HG02885 (cell line): ENCODE measurements at regions not wholly inside any gene's neighbourhood (a gene's known extent, or its start where the extent isn't known, plus 50 kb on each side); places are given as distances from the start of the nearest gene placed in this dataset.

Source experiments
- ATAC-seq: cut with Tn5 transposase; IDR thresholded peaks from one replicate; pipeline ENCODE4 v1.9.1; 2021; ENCODE audit warnings: mild to moderate bottlenecking; ENCODE audit not compliant: unreplicated experiment, poor library complexity

DNA sequence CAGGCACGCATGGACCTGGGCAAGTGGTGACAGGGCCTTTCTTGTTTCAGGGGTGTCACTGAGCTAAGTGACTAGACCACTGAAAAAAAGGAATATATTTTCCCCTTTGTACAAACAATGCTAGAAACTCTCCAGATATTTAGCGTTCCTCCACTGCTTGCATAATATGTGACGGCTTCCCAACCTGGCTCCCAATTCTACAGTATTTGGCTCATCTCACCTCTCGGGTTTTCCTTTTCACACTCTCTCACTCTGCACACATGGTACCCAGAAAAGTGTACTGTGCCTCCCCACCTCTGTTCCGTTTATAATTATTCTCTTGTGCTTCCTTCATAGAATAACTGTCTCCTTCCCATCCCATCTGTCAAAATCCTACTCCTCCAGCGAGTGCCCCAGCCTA is 140.5 kb upstream of the KLHL25 start:
- no peak for ATAC-seq

DNA sequence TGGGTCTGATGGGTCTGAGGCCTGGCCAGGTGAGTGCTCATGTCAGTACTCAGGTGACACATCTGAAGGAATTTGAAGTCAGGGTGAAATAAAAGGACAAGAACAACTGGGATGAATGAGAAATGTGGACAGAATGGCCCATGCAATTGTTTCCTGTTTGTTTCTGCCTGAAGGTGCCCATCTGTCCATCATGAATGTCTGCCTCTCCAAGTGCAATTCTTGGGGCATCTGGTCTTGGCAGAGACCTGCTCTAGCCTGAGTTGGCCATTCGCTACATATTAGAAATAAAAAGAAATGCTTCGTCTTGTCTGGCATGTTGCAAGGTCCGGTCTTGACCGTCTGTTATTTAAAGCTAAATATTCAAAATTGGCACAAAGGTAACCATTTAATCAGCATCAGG is 142.0 kb upstream of the AGBL1 start:
- no peak for ATAC-seq

DNA sequence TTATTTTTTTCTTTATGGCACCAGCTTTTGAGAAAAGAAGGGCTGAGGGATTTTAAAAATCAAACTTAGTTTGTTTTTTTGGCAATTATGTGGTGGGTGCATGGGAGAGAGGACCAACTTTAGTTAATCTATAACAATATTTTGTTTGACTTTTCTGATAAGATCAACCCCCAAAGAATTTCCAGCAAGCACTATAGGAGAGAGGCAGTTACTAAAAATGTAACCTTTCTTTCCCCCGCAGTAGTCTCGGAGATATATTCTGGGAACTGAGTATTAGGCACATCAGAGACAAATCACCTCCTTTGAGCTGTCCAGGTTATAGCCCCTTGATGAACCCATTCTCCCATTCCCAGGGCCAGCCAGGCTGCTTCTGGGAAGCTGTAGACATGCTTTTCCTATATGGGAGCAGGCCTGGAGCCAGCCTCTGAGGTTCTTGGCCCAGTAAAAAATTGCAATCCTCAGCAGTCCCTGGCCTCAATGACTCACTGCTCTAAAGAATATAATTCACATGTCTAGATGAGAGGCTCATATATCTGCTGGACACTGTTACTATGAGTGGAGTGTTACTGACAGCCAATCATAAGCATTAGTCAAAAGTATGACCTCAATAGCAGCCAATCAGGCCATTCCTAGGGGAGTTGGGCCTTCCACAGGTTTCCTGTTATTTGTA is 138.3 kb upstream of the AGBL1 start:
- ATAC-seq, result no peak

DNA sequence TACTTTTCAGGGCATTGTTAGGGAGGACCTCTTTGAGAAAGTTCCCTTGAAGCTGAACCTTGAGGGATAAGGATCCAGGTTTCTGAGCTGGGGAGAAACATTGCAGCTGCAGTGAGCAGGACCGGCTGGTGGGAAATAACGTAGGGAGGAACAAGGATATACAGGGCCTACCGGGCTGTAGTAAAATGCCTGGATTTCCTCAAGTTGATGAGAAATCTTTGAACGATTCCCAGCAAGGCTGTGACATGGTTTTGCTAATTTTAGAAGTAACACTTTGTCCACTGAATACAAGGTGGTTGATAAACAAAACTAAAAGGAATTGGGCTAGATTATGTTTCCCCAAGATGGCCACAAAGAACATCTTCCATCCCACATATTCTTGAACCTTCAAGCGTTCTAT is 137.0 kb upstream of the AGBL1 start:
- no peak for ATAC-seq

DNA sequence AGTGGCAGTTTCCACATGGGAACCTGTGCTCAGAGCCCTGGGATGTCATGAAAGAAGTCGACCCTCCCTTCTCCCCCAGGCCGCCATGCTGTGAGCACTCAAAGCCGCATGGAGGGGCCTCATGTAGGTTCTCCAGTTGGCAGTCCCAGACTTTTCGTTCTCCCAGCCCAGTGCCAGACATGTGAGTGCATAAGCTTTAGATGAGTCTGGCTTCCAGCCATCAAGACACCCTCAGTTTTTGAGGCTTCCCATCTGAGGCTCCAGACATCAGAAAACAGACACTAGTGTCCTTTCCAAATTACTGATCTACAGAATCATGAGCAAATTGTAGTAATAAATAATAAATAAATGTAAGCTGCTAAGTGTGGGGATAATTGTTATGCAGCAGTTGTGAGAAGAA is 136.5 kb upstream of the AGBL1 start:
- ATAC-seq, result no peak

DNA sequence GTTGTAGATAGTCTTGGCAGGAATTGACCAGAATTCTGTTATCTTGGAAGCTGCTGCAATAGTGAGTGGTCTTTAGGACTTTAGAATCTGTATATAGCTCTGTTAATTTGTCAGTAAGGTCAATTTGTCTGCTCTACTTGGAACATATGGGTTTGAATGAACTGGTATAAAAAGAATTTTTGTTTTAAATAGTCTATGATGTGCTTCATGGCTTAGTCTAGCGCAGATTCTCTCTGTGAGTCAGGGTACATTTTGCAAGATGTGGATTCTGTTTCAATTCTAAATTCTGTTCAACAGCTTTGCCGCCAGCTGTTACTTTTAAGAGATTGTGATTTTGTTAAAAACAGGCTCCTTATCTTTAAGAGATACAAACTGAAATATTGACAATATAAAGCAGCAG is 135.9 kb upstream of the AGBL1 start:
- ATAC-seq, result no peak

DNA sequence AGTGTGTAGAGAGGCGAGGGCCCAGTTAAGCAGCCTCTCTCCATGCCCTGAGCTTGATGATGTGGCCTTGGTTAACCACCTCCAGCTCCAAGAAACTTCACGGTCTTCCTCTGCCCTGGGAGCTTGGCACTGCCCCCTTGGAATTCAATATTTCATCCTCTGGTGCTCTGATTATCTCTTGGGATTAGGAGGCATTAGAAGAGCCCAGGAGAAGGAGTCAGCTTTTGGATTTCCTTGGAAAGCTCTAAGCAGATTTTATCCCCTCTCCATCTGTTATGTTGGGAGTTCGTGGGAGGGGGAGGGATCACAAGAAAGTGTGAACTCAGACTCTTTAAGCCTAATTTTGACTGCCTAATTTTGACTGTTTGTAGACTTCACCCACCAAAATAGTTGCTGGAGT is 132.7 kb upstream of the AGBL1 start:
- no peak for ATAC-seq

DNA sequence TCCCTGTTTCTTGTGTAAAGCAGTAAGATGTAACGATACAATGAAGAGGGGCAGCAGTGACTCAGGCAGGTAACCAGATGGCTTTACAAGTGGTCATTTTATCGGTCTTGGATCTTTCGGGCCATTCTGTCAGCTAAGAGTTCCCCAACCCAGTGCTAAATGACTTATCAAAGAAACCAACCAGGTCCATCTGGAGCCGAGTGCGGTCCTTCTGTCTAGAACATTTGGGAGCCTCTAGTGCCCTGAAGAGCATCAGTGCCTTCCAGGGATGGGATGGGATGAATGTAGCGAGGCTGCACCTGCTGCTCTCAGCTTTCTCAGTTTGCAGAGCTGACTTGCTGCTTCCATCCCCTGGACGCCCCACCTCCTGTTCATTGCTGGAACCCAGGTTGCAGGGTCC is 131.7 kb upstream of the AGBL1 start:
- ATAC-seq, result no peak

DNA sequence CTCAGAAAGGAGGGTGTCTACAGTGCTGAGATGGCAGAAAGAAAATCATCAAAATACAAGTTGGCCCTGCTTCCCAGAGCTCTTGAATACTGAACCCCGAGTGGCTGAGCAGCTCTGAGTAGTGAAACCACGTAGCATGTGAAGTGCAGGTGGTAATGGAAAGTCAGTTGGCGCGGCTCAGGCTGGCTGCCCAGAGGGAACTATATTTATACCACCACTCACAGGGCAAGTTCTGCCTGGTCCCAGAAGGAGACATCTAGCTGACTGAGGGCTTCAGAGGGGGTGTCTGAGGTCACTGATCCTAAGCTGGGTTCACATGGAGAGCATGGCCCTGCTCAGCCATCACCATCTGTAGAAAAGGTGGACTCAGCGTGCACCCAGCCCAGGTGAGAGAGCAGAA is 129.6 kb upstream of the AGBL1 start:
- ATAC-seq, result peak; percentile 88

DNA sequence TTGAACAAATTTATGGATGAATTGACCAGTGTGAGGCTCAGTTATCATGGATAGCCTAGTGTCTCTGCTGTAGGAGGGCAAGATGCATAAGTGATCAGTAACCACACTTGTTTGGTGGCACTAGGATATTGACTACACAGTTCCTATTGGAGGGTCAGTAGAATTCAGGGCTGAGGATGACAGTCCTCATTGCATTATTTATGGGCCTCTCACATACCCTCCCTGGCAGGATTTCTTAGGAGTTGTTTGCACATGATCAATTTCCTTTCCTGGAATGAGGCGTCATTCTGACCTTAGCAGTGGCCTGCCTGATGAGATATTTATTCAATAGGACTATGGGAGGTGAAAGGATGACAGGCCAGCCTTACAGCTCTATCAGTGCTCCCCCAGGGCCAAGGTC is 125.1 kb upstream of the AGBL1 start:
- ATAC-seq, result no peak

DNA sequence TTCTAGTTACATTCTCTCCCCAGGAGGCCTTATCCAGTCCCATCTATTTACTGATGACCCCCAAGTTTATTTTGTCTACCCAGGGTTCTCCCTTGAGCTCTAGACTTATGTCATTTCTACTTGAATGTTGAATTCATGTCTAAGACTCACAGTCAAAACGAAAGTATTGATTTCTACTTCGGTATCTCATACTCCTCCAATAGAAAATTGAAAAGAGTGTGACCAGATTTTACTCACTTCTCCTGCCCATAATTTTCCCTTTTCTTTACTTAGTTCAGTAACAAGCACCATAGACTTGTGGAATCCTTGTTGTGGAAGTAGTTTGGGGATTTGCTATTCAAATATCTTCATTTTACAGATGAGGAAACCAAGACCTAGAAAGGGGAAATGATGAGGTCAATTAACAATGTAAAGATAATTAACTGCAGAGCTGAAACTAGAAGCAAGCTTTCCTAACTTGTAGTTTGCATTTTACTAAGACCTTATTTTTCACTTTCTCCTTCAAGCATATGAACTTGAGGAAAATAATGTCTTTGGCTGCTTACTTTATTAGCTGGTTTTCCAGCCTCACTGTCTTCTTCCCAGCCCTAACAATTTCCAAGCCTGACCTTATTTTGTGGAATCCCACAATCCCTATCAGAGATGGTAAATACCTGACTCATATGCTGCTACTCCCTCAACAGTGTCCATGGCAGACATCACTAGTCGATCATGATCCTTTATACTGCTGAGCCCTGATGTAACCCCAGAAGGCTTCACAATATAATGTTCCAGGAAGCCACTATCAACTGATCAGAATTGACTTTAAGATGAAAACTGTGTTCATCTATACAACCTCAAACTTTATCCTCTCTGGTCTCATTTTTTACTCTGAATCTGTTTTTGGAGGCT is 123.9 kb upstream of the AGBL1 start:
- peak; percentile 87 for ATAC-seq

DNA sequence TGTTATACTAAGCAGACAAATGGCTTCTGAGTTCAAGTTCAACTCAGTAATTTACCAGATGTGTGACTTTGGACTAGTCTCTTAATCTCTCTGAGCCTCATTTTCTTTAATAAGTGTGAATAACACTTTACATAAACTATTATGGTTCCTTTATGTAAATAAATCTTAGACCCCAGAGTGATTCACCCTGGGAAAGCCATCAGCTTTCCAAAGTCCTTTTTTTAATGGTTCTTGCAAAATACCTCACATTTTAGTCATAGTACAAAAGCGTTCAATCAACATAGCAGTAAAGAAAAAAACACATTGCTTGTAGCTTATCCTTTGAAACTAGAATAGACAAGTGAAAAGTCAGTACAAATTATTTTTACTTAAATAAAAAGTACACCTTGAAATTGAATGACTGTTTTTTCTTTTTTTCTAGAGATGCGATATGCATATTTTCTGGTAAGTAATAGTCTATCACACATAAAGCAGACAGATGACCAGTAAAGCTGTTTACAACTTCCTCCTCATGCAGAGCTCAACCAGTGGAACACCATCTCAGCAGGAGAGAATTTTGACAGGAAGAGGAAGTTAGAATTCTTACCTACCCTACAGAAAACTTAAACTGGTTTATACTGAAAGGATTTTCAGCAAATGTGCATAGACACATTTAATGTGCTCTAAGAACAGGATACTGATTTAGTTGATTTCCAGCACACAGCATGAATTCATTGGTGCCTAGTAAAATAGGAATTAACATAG is 123.0 kb upstream of the AGBL1 start:
- ATAC-seq, result no peak

DNA sequence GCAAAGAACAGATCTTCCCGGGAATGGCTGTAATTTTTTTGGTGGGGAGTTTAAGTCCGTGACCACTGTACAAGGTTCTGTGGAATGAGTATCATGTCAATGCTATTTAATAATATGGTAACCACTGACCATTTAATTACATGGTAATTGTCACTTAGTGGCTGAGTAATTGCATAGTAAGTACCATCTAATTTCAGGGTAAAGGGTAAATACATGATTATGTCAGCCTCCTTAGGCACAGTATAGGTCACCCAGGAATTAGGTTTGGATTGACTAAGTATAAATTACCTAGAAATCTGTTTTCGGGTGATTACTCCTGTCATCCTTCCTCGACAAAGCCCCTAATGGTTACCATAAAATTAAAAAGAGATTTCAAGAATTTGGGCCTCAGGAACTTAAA is 120.1 kb upstream of the AGBL1 start:
- ATAC-seq, result no peak

DNA sequence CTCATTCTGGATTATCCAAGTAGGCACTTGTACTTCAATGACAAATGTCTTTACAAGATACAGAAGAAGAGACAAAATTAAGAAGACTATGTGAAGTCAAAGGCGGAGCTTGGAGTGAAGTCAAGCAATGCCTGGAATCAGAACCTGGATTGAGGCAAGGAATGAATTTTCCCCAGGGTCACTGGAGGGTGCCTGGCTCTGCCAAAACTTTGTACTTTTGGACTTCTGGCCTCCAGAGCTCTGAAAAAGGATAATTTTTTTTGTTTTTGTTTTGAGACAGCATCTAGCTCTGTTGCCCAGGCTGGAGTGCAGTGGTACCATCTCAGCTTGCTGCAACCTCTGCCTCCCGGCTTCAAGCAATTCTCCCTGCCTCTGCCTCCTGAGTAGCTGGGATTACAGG is 119.3 kb upstream of the AGBL1 start:
- ATAC-seq, result no peak

DNA sequence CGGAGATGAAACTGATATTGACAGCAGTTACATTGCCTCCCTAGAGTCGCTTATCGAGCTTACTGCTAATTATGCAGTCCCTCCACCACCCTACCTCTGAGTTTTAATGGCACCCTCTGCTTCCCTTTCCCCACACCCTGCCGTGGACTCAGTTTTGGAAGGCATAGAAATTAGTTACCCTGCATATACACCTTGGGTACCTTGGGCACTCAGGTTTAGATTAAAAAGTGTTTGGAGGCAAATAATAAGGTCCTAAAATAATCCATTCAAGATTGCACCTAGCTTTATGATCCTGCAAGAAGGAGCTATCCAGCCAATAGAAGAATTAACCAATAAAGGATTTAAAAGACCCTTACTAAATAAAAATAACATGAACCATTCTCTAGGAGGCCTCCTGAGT is 117.8 kb upstream of the AGBL1 start:
- ATAC-seq, result no peak

DNA sequence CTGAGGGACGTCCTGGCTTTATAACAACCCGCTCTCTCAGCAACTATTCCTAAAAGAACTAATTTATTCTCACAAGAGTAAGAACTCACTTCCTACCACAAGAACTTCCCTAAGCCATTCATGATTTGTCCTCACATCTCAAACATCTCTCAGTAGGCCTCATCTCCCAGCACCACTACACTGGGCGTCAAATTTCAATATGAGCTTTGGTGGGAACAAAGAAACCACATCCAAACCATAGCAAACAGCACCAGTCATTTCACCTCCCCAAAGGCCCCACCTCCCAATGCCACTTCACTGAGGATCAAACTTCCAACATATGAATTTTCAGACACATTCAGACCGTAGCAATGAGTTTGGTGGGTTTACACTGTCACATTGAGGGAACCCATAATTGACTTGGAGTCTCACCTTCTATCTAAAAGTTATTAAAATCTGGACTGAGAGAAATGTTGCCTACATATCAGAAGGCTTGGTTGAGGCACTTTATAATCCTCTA is 116.4 kb upstream of the AGBL1 start:
- no peak for ATAC-seq

DNA sequence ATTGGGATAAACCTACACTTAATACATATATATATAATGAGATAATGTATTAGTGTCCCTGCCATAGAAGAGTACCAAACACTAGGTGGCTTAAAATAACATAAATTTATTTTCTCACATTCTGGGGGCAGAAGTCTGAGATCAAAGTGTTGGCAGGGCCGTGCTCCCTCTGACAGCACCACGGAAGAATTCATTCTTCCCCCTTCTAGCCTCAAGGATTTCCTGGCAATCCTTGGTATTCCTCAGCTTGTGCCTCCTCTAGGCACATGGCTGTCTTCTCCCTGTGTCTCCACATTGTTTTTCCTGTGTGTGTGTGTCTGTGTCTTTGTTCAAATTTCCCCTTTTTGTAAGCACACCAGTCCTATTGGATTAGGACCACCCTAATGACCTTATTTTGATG is 115.2 kb upstream of the AGBL1 start:
- no peak for ATAC-seq

DNA sequence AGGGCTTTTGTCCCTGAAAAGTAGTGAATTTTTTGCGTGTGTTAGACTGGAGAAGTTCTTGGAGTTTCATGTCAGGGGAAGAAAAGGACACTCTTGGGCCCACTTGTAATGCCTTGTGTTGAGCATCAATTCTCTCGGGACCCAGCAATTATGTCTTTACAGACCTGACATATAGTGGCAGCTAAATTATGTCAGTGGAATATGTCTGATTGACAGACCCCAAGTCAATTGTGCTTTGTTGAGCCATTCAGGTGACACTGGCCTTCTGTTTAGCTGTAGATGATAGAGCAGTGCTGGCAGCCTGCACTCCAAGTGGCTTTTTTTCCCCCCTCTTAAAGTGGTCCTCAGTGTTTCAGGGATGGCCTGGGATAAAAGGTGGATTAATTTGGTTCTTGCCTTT is 112.1 kb upstream of the AGBL1 start:
- ATAC-seq, result no peak

DNA sequence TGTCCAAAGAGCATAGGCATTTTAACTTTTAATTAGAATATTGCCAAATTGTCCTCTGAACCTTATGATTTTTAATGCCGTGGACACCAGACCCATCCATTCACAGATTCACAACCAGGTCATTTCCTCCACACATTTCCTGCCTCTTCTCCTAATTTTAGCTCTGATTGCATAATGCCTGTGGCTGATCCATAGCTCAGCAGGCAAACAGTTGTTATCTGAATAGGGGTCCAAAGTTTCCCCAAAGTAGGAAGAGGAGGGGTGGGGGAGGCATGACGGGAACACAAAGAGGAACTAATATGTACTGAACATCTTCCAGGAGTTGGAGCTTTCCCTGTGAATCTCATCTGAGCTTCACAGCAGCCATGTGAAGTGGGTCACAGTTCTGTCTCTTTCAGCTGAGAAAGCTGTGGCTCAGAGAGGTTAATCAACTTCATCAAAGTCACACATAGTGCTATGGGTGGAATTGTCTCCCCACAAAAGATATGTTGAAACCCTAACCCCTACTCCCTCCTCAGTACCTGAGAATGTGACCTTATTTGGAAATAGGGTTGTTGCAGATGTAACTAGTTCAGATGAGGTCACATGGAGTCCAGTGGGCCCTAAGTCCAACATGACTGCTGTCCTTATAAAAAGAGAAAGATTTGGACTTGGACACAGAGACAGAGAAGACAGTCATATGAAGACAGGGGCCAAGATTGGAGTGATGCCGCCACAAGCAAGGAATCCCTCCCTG is 106.7 kb upstream of the AGBL1 start:
- no peak for ATAC-seq

DNA sequence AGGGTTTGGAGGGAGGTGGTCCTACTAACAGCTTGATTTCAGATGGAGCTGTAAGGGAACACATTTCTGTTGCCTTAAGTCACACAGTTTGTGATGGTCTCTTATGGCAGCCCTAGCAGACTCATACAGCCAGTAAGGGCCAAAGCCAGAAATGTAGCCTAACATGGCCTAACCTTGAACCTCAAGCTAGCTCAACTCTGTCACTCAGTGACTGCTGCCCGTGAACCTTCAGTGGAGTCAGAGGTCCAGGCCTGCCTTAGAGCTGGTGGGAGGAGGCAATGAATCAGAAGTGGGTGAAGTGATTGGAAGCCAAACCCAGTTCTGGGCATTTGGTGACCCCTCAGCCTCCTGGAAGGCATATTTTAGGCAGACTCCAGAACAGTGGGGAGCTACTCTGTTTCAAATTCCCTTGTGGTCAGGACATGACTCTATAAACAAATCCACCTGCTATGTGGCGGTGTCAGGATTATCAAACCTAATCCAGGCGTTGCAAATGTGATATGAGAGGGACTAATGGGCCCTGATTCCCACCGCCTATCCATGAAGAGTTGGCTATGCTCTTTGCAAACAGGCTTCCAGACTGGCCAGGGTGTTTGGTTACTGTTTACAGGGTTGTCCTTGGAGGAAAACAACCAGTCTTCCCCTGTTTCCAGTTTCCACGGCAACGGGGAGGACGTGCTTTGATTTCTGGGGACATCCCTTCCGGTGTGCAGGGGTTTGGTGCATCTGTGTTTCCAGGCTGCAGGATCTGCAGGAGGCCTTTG is 105.9 kb upstream of the AGBL1 start:
- ATAC-seq, result no peak
